Stimulated activated naive CD8-positive, alpha-beta T cell treated with anti-CD3 and anti-CD28 coated beads, Interleukin-15, Interleukin-2, amounts not matched to agents 100 ng/mL and 50 ng/mL, for 24 hours (primary cell): ENCODE measurements at regions not wholly inside any gene's neighbourhood (a gene's known extent, or its start where the extent isn't known, plus 50 kb on each side); places are given as distances from the start of the nearest gene placed in this dataset.
"Not testable (repeated sequence)": the region's sequence is repeated elsewhere in the genome, so short reads cannot be mapped to it uniquely, and the experiment has no call there.

Experiments used
- H3K27ac Mint-ChIP-seq: one replicate; pipeline ENCODE4 v1.8.0; 2021; ENCODE audit warnings: mild to moderate bottlenecking, mixed read lengths
- H3K27me3 Mint-ChIP-seq: one replicate; pipeline ENCODE4 v1.8.0; 2021; ENCODE audit warnings: mixed read lengths
- H3K36me3 Mint-ChIP-seq: one replicate; pipeline ENCODE4 v1.8.0; 2021; ENCODE audit warnings: low read depth, mixed read lengths
- H3K4me1 Mint-ChIP-seq: one replicate; pipeline ENCODE4 v1.8.0; 2021; ENCODE audit warnings: low read depth, mixed read lengths
- H3K4me3 Mint-ChIP-seq: one replicate; pipeline ENCODE4 v1.8.0; 2021; ENCODE audit warnings: mild to moderate bottlenecking, mixed read lengths
- H3K9me3 Mint-ChIP-seq: one replicate; pipeline ENCODE4 v1.8.0; 2021; ENCODE audit warnings: mixed read lengths

- Mint-ChIP-seq H3K27me3 (peaks cover 30% of the 10 kb centered on the region), H3K27ac (no peak overlapping the region), H3K36me3 (no peaks in the 10 kb centered on the region), H3K4me3 (no peak overlapping the region), H3K9me3 (no peaks in the 10 kb centered on the region), H3K4me1 (no peaks in the 10 kb centered on the region)
Measured at GRCh38 chr16:86222965-86223551, 287.3 kb upstream of the FOXF1 start.

GRCh38 chr16:86224126-86224525, 286.2 kb upstream of the FOXF1 start:
- Mint-ChIP-seq H3K4me1 (no peaks in the 10 kb centered on the region), H3K27ac (no peak overlapping the region), H3K27me3 (peaks cover 33% of the 10 kb centered on the region), H3K9me3 (no peaks in the 10 kb centered on the region), H3K4me3 (no peak overlapping the region), H3K36me3 (no peaks in the 10 kb centered on the region)

GRCh38 chr16:86224629-86225028, 285.7 kb upstream of the FOXF1 start:
- peaks cover 33% of the 10 kb centered on the region for H3K27me3 Mint-ChIP-seq
- H3K9me3 Mint-ChIP-seq: no peaks in the 10 kb centered on the region
- H3K36me3 Mint-ChIP-seq: no peaks in the 10 kb centered on the region
- no peak overlapping the region for H3K4me3 Mint-ChIP-seq
- H3K27ac Mint-ChIP-seq: no peak overlapping the region
- H3K4me1 Mint-ChIP-seq: no peaks in the 10 kb centered on the region

GRCh38 chr16:86225905-86226371, 284.4 kb upstream of the FOXF1 start:
- H3K27me3 Mint-ChIP-seq: peaks cover 27% of the 10 kb centered on the region
- no peak overlapping the region for H3K27ac Mint-ChIP-seq
- no peak overlapping the region for H3K4me3 Mint-ChIP-seq
- no peaks in the 10 kb centered on the region for H3K4me1 Mint-ChIP-seq
- H3K36me3 Mint-ChIP-seq: no peaks in the 10 kb centered on the region
- no peaks in the 10 kb centered on the region for H3K9me3 Mint-ChIP-seq

- no peak overlapping the region for H3K4me3 Mint-ChIP-seq
- no peaks in the 10 kb centered on the region for H3K9me3 Mint-ChIP-seq
- H3K36me3 Mint-ChIP-seq: no peaks in the 10 kb centered on the region
- peaks cover 23% of the 10 kb centered on the region for H3K27me3 Mint-ChIP-seq
- no peaks in the 10 kb centered on the region for H3K4me1 Mint-ChIP-seq
- no peak overlapping the region for H3K27ac Mint-ChIP-seq
Measured at GRCh38 chr16:86227041-86227440, 283.3 kb upstream of the FOXF1 start.

GRCh38 chr16:86227801-86228200, 282.5 kb upstream of the FOXF1 start:
- Mint-ChIP-seq H3K27me3 (peaks cover 19% of the 10 kb centered on the region), H3K4me1 (no peaks in the 10 kb centered on the region), H3K9me3 (no peaks in the 10 kb centered on the region), H3K36me3 (no peaks in the 10 kb centered on the region), H3K27ac (no peak overlapping the region), H3K4me3 (no peak overlapping the region)

GRCh38 chr16:86228713-86229112, 281.6 kb upstream of the FOXF1 start:
- no peak overlapping the region for H3K4me3 Mint-ChIP-seq
- H3K36me3 Mint-ChIP-seq: no peaks in the 10 kb centered on the region
- H3K27ac Mint-ChIP-seq: no peak overlapping the region
- no peaks in the 10 kb centered on the region for H3K9me3 Mint-ChIP-seq
- H3K27me3 Mint-ChIP-seq: peaks cover 17% of the 10 kb centered on the region
- H3K4me1 Mint-ChIP-seq: no peaks in the 10 kb centered on the region

GRCh38 chr16:86229283-86229682, 281.0 kb upstream of the FOXF1 start:
- H3K27me3 Mint-ChIP-seq: peaks cover 17% of the 10 kb centered on the region
- no peaks in the 10 kb centered on the region for H3K4me1 Mint-ChIP-seq
- H3K9me3 Mint-ChIP-seq: no peaks in the 10 kb centered on the region
- no peaks in the 10 kb centered on the region for H3K36me3 Mint-ChIP-seq
- H3K4me3 Mint-ChIP-seq: no peak overlapping the region
- no peak overlapping the region for H3K27ac Mint-ChIP-seq

- no peaks in the 10 kb centered on the region for H3K9me3 Mint-ChIP-seq
- peaks cover 17% of the 10 kb centered on the region for H3K27me3 Mint-ChIP-seq
- H3K4me1 Mint-ChIP-seq: no peaks in the 10 kb centered on the region
- H3K4me3 Mint-ChIP-seq: no peak overlapping the region
- H3K27ac Mint-ChIP-seq: no peak overlapping the region
- H3K36me3 Mint-ChIP-seq: no peaks in the 10 kb centered on the region
Measured at GRCh38 chr16:86229866-86230656, 280.3 kb upstream of the FOXF1 start.

- H3K27ac Mint-ChIP-seq: no peak overlapping the region
- H3K4me3 Mint-ChIP-seq: no peak overlapping the region
- H3K36me3 Mint-ChIP-seq: no peaks in the 10 kb centered on the region
- H3K4me1 Mint-ChIP-seq: no peaks in the 10 kb centered on the region
- H3K27me3 Mint-ChIP-seq: peaks cover 17% of the 10 kb centered on the region
- H3K9me3 Mint-ChIP-seq: no peaks in the 10 kb centered on the region
Measured at GRCh38 chr16:86231321-86231995, 278.9 kb upstream of the FOXF1 start.

- H3K4me1 Mint-ChIP-seq: no peaks in the 10 kb centered on the region
- H3K27me3 Mint-ChIP-seq: peaks cover 17% of the 10 kb centered on the region
- no peaks in the 10 kb centered on the region for H3K36me3 Mint-ChIP-seq
- H3K27ac Mint-ChIP-seq: no peak overlapping the region
- no peak overlapping the region for H3K4me3 Mint-ChIP-seq
- no peaks in the 10 kb centered on the region for H3K9me3 Mint-ChIP-seq
Measured at GRCh38 chr16:86231996-86232350, 278.4 kb upstream of the FOXF1 start.

GRCh38 chr16:86232496-86232895, 277.8 kb upstream of the FOXF1 start:
- Mint-ChIP-seq H3K27me3 (peaks cover 15% of the 10 kb centered on the region), H3K27ac (no peak overlapping the region), H3K9me3 (no peaks in the 10 kb centered on the region), H3K4me3 (no peak overlapping the region), H3K4me1 (no peaks in the 10 kb centered on the region), H3K36me3 (no peaks in the 10 kb centered on the region)

- not testable (repeated sequence) for H3K4me1 Mint-ChIP-seq, H3K27ac Mint-ChIP-seq, H3K36me3 Mint-ChIP-seq, H3K9me3 Mint-ChIP-seq, H3K4me3 Mint-ChIP-seq
- peaks cover 11% of the 10 kb centered on the region for H3K27me3 Mint-ChIP-seq
Measured at GRCh38 chr16:86233506-86233905, 276.8 kb upstream of the FOXF1 start.

- Mint-ChIP-seq H3K4me1 (no peaks in the 10 kb centered on the region), H3K36me3 (no peaks in the 10 kb centered on the region), H3K27ac (no peak overlapping the region), H3K9me3 (no peaks in the 10 kb centered on the region), H3K27me3 (peaks cover 33% of the 10 kb centered on the region), H3K4me3 (no peak overlapping the region)
Measured at GRCh38 chr16:86239381-86239780, 270.9 kb upstream of the FOXF1 start.

GRCh38 chr16:86240716-86241363, 269.5 kb upstream of the FOXF1 start:
- Mint-ChIP-seq H3K36me3 (no peaks in the 10 kb centered on the region), H3K27me3 (peaks cover 33% of the 10 kb centered on the region), H3K4me1 (no peaks in the 10 kb centered on the region), H3K27ac (no peak overlapping the region), H3K9me3 (no peaks in the 10 kb centered on the region), H3K4me3 (no peak overlapping the region)
